HCT116 (cell line): ENCODE measurements at regions not wholly inside any gene's neighbourhood (a gene's known extent, or its start where the extent isn't known, plus 50 kb on each side); places are given as distances from the start of the nearest gene placed in this dataset.

Experiments used
- ATAC-seq: fragments of 200-7000 bp; cut with Tn5 transposase; 2 replicates; pipeline ENCODE4 v1.9.1; 2020; ENCODE audit warnings: mild to moderate bottlenecking, moderate library complexity
- BruUV-seq: library from RNA; stranded (reverse); fragments of 400-500 nt; replicated peaks from 2 replicates; lab custom pipeline; 2021; lab: Mats Ljungman, UMichigan
- CTCF ChIA-PET: fragments of 300-600 bp; sonication (Branson Sonifier 250); formaldehyde crosslinking; loops from one replicate; lab custom pipeline; 2021; ENCODE audit warnings: antibody characterized with exemption; lab: Charles Lee
- POLR2A ChIA-PET: fragments of 300-600, 350-600 bp; sonication (Branson Sonifier 250); formaldehyde crosslinking; loops from one replicate; lab custom pipeline; 2021; ENCODE audit warnings: antibody characterized with exemption; lab: Charles Lee
- RAD21 ChIA-PET, 2 experiments: fragments of 300-600 bp; sonication (Branson Sonifier 250); formaldehyde crosslinking; loops; one replicate each; lab custom pipeline; 2023; ENCODE audit warnings: low total read pairs in 2 of 2; ENCODE audit not compliant: uncharacterized antibody in 2 of 2, unreplicated experiment in 2 of 2, low non-redundant PET in 1 of 2; lab: Charles Lee
- DNase-seq: peaks from one replicate; pipeline ENCODE4 v3.0.0-alpha.2; 2010; ENCODE audit warnings: low read depth, low spot score
- H2AFZ ChIP-seq: fragments of 200-600 bp; shearing (Covaris generic), sonication (generic); 2 replicates; pipeline ENCODE4 v1.6.1; 2017; ENCODE audit warnings: low read depth, mixed run types, mixed read lengths, antibody characterized with exemption, low read length; ENCODE audit not compliant: poor library complexity, severe bottlenecking
- H3K27ac ChIP-seq: 2 replicates; pipeline ENCODE4 v1.5.1; 2012; ENCODE audit warnings: low read depth, low read length
- H3K27me3 ChIP-seq: fragments of 200-600 bp; sonication (generic); 2 replicates; pipeline ENCODE4 v1.6.1; 2016; ENCODE audit warnings: mixed run types, low read length, mixed read lengths; ENCODE audit not compliant: insufficient read depth
- H3K36me3 ChIP-seq, 2 experiments: fragments of 200-500 bp in 1 of 2; fragments of 200-600 bp in 1 of 2; sonication (Bioruptor generic) in 1 of 2; sonication (generic) in 1 of 2; 2 replicates each; pipeline versions ENCODE4 v1.5.1 to v1.6.1; 2014 to 2016; ENCODE audit warnings: low read length in 2 of 2, inconsistent platforms in 1 of 2, mixed read lengths in 1 of 2, mixed run types in 1 of 2; ENCODE audit not compliant: insufficient read depth in 2 of 2, control insufficient read depth in 1 of 2
- H3K4me1 ChIP-seq, 2 experiments: fragments of 200-600 bp in 1 of 2; sonication (generic) in 1 of 2; 2 replicates each; pipeline versions ENCODE4 v1.5.1 to v1.6.1; 2012 to 2017; ENCODE audit warnings: low read length in 2 of 2, inconsistent platforms in 1 of 2, mild to moderate bottlenecking in 1 of 2, mixed read lengths in 1 of 2, mixed run types in 1 of 2, moderate library complexity in 1 of 2; ENCODE audit not compliant: insufficient read depth in 2 of 2, control insufficient read depth in 1 of 2
- H3K4me2 ChIP-seq: fragments of 200-600 bp; sonication (generic); 2 replicates; pipeline ENCODE4 v1.6.1; 2017; ENCODE audit warnings: mixed run types, low read length, mixed read lengths
- H3K4me3 ChIP-seq, 2 experiments: fragments of 200-600 bp in 1 of 2; sonication (generic) in 1 of 2; replicated peaks in 1 of 2; 2 replicates each; pipeline ENCODE4 v1.5.1; 2011 to 2016; ENCODE audit warnings: low read length in 2 of 2, control low read depth in 1 of 2, low read depth in 1 of 2, mild to moderate bottlenecking in 1 of 2, mixed read lengths in 1 of 2, mixed run types in 1 of 2
- H3K79me2 ChIP-seq: fragments of 200-600 bp; sonication (generic); 2 replicates; pipeline ENCODE4 v1.6.1; 2017; ENCODE audit warnings: mild to moderate bottlenecking, mixed run types, low read length, moderate library complexity, mixed read lengths; ENCODE audit not compliant: insufficient read depth
- H3K9ac ChIP-seq: fragments of 200-600 bp; sonication (generic); 2 replicates; pipeline ENCODE4 v1.6.1; 2016; ENCODE audit warnings: low read length, mixed read lengths
- H3K9me2 ChIP-seq: fragments of 200-600 bp; sonication (generic), shearing (Covaris generic); 2 replicates; pipeline ENCODE4 v1.6.1; 2017; ENCODE audit warnings: mixed run types, mild to moderate bottlenecking, moderate library complexity; ENCODE audit not compliant: insufficient read depth
- H3K9me3 ChIP-seq, 2 experiments: fragments of 200-500 bp in 1 of 2; fragments of 200-600 bp in 1 of 2; sonication (Bioruptor generic) in 1 of 2; sonication (generic) in 1 of 2; 2 replicates each; pipeline ENCODE4 v1.6.1; 2014 to 2017; ENCODE audit warnings: low read length in 2 of 2, mixed read lengths in 2 of 2, inconsistent platforms in 1 of 2, low read depth in 1 of 2, mild to moderate bottlenecking in 1 of 2, mixed run types in 1 of 2, moderate library complexity in 1 of 2; ENCODE audit not compliant: control insufficient read depth in 1 of 2, insufficient read depth in 1 of 2
- H4K20me1 ChIP-seq: fragments of 200-600 bp; sonication (generic), shearing (Covaris generic); 2 replicates; pipeline ENCODE4 v1.6.1; 2017; ENCODE audit warnings: mixed run types, mild to moderate bottlenecking, moderate library complexity; ENCODE audit not compliant: insufficient read depth
- CBX3 ChIP-seq: IDR thresholded peaks from 2 replicates; pipeline ENCODE4 v1.6.1; 2012; ENCODE audit warnings: low read depth
- CEBPB ChIP-seq: IDR thresholded peaks from 2 replicates; pipeline ENCODE4 v1.6.1; 2012; ENCODE audit warnings: low read depth
- ELF1 ChIP-seq: IDR thresholded peaks from 2 replicates; pipeline ENCODE4 v1.6.1; 2012; ENCODE audit warnings: low read depth, borderline replicate concordance
- JUND ChIP-seq: IDR thresholded peaks from 2 replicates; pipeline ENCODE4 v1.6.1; 2012
- POLR2AphosphoS5 ChIP-seq: IDR thresholded peaks from 2 replicates; pipeline ENCODE4 v1.6.1; 2011; ENCODE audit warnings: mild to moderate bottlenecking, low read depth, low read length, moderate library complexity
- SP1 ChIP-seq: IDR thresholded peaks from 2 replicates; pipeline ENCODE4 v1.6.1; 2012; ENCODE audit warnings: low read depth
- SRF ChIP-seq: IDR thresholded peaks from 2 replicates; pipeline ENCODE4 v1.6.1; 2012; ENCODE audit warnings: low read depth
- TCF7L2 ChIP-seq: IDR thresholded peaks from 2 replicates; pipeline ENCODE4 v1.7.0; 2011; ENCODE audit warnings: borderline replicate concordance, inconsistent platforms; ENCODE audit not compliant: insufficient read depth, insufficient read length; ENCODE audit errors: extremely low read depth
- ZFX ChIP-seq: fragments of 450-650 bp; IDR thresholded peaks from 2 replicates; pipeline ENCODE4 v1.6.1; 2017
- ZNF274 ChIP-seq: fragments of 200-500 bp; sonication (Bioruptor generic); IDR thresholded peaks from 2 replicates; pipeline ENCODE4 v1.6.1; 2014; ENCODE audit warnings: mild to moderate bottlenecking, low read depth, low read length, inconsistent platforms
- intact Hi-C: fragments of 100-400 bp; cut with micrococcal nuclease; formaldehyde crosslinking; loops from 2 replicates; pipeline ENCODE4 v1.10.0; 2022
- TF ChIP-seq, protein P1 (sequence below): IDR thresholded peaks from 2 replicates; pipeline ENCODE4 v1.6.1; 2012
- TF ChIP-seq, protein P2 (sequence below), 3 experiments: fragments of 200-600 bp in 1 of 3; sonication (generic) in 1 of 3; IDR thresholded peaks in 2 of 3; conservative IDR thresholded peaks in 1 of 3; 2 replicates each; pipeline ENCODE4 v1.5.1; 2012 to 2017; ENCODE audit warnings: low read depth in 2 of 3, low read length in 2 of 3, antibody characterized with exemption in 1 of 3, borderline replicate concordance in 1 of 3, control low read depth in 1 of 3, mild to moderate bottlenecking in 1 of 3, mixed read lengths in 1 of 3, mixed run types in 1 of 3, moderate library complexity in 1 of 3; ENCODE audit not compliant: insufficient read depth in 1 of 3
- TF ChIP-seq, protein P3 (sequence below): IDR thresholded peaks from 2 replicates; pipeline ENCODE4 v1.6.1; 2012; ENCODE audit warnings: low read depth

DNA sequence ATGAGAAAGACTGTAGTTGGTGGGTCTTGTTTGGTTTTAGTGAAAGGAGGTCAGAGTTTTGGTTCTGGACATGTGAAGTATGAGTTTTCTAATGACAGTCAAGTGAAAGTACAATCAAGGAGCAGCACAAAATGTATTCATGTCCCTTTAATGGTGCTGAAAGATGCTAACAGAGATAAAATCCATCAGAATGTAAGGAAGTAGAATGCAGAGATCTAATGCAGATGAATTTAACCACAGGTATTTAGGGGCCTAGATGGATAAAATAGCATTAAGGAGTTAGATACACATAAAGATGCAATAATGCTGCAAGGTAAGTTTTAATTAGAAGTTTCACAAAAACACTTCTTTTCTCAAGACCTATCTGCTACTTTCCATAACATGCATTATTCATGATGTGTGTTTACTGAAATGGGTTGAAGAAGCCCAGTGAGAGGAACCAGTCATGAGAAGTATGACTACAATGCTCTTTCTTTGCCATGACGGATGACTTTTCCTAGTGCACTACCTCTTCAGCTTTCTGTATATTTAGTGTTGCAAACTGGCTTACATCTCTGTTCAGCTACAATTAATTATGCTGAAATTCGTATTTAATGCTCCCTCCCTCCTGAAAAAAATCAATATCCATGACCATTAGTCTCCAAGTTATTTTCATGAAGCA is 222.9 kb upstream of the HTR2A start:
- ATAC-seq (no peak), DNase-seq (no peak)
- TF ChIP-seq SP1, result no peak
- no peak for TF ChIP-seq ZNF274
- no peak for TF ChIP-seq ZFX
- TF ChIP-seq JUND, result no peak
- TF ChIP-seq POLR2AphosphoS5, result no peak
- TF ChIP-seq SRF, result no peak
- TF ChIP-seq, protein P1, sequence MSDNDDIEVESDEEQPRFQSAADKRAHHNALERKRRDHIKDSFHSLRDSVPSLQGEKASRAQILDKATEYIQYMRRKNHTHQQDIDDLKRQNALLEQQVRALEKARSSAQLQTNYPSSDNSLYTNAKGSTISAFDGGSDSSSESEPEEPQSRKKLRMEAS, result no peak
- TF ChIP-seq CEBPB, result no peak
- CTCF ChIA-PET, result no interaction called here
- Histone ChIP-seq H3K27ac (no peak overlapping the region), H2AFZ (no peak overlapping the region), H3K9me2 (no peaks in the 10 kb centered on the region), H3K4me2 (no peak overlapping the region), H4K20me1 (no peaks in the 10 kb centered on the region), H3K27me3 (no peaks in the 10 kb centered on the region; the same call in 1 of the 2 replicates), H3K36me3 (no peaks in the 10 kb centered on the region), H3K9me3 (no peaks in the 10 kb centered on the region), H3K9ac (no peak overlapping the region), H3K4me3 (no peak overlapping the region), H3K79me2 (no peaks in the 10 kb centered on the region), H3K4me1 (no peaks in the 10 kb centered on the region)
- POLR2A ChIA-PET, result no interaction called here
- no TSS peak for BruUV-seq
- intact Hi-C loops, result no loop called here
- RAD21 ChIA-PET, result no interaction called here

DNA sequence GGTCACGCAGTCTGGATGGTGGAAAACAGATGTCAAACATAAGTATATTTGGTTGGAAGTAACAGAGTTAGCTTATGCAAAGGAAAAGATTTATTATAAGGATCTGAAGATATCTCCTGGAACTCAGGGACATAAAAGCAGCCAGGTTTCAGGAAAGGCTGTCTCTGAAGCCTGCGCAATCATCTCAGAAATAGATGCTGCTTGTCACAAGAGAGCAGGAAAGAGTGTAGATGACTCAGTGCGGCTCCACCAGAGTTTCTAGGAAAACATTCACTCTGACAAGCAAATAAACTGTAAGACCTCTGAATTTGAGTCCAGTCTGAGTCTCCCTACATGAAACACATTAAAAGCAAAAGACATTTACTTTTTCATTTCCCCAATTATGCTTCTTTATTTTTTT is 220.4 kb upstream of the HTR2A start:
- DNase-seq, result no peak
- POLR2A ChIA-PET, result no interaction called here
- Histone ChIP-seq H3K4me2 (no peak overlapping the region), H3K36me3 (no peaks in the 10 kb centered on the region), H3K4me1 (no peaks in the 10 kb centered on the region), H3K27ac (no peak overlapping the region), H3K4me3 (no peak overlapping the region), H3K9me2 (no peaks in the 10 kb centered on the region), H3K9ac (no peak overlapping the region), H4K20me1 (no peaks in the 10 kb centered on the region), H2AFZ (no peak overlapping the region), H3K27me3 (no peaks in the 10 kb centered on the region; the same call in none of the 2 replicates), H3K79me2 (no peaks in the 10 kb centered on the region), H3K9me3 (no peaks in the 10 kb centered on the region)
- CTCF ChIA-PET, result no interaction called here
- intact Hi-C loops, result no loop called here
- BruUV-seq, result no TSS peak
- ATAC-seq, result no peak
- RAD21 ChIA-PET, result no interaction called here
- TF ChIP-seq TCF7L2 (no peak), SRF (no peak), JUND (no peak), CBX3 (no peak), ZFX (no peak), SP1 (no peak), ELF1 (no peak)
- TF ChIP-seq, protein P2, sequence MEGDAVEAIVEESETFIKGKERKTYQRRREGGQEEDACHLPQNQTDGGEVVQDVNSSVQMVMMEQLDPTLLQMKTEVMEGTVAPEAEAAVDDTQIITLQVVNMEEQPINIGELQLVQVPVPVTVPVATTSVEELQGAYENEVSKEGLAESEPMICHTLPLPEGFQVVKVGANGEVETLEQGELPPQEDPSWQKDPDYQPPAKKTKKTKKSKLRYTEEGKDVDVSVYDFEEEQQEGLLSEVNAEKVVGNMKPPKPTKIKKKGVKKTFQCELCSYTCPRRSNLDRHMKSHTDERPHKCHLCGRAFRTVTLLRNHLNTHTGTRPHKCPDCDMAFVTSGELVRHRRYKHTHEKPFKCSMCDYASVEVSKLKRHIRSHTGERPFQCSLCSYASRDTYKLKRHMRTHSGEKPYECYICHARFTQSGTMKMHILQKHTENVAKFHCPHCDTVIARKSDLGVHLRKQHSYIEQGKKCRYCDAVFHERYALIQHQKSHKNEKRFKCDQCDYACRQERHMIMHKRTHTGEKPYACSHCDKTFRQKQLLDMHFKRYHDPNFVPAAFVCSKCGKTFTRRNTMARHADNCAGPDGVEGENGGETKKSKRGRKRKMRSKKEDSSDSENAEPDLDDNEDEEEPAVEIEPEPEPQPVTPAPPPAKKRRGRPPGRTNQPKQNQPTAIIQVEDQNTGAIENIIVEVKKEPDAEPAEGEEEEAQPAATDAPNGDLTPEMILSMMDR (IDR thresholded peaks at IDR 0.05 in 2 of 3, conservative IDR thresholded peaks at IDR 0.05 in 1 of 3; ENCODE audit: borderline replicate concordance in 1 of 3, insufficient read depth in 1 of 3, low read depth in 2 of 3, low read length in 2 of 3), result no peak
- TF ChIP-seq, protein P1, result no peak
- TF ChIP-seq, protein P3, sequence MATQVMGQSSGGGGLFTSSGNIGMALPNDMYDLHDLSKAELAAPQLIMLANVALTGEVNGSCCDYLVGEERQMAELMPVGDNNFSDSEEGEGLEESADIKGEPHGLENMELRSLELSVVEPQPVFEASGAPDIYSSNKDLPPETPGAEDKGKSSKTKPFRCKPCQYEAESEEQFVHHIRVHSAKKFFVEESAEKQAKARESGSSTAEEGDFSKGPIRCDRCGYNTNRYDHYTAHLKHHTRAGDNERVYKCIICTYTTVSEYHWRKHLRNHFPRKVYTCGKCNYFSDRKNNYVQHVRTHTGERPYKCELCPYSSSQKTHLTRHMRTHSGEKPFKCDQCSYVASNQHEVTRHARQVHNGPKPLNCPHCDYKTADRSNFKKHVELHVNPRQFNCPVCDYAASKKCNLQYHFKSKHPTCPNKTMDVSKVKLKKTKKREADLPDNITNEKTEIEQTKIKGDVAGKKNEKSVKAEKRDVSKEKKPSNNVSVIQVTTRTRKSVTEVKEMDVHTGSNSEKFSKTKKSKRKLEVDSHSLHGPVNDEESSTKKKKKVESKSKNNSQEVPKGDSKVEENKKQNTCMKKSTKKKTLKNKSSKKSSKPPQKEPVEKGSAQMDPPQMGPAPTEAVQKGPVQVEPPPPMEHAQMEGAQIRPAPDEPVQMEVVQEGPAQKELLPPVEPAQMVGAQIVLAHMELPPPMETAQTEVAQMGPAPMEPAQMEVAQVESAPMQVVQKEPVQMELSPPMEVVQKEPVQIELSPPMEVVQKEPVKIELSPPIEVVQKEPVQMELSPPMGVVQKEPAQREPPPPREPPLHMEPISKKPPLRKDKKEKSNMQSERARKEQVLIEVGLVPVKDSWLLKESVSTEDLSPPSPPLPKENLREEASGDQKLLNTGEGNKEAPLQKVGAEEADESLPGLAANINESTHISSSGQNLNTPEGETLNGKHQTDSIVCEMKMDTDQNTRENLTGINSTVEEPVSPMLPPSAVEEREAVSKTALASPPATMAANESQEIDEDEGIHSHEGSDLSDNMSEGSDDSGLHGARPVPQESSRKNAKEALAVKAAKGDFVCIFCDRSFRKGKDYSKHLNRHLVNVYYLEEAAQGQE, result no peak
